ENCODE measurements at regions not wholly inside any gene's neighbourhood (a gene's known extent, or its start where the extent isn't known, plus 50 kb on each side); places are given as distances from the start of the nearest gene placed in this dataset.

DNA sequence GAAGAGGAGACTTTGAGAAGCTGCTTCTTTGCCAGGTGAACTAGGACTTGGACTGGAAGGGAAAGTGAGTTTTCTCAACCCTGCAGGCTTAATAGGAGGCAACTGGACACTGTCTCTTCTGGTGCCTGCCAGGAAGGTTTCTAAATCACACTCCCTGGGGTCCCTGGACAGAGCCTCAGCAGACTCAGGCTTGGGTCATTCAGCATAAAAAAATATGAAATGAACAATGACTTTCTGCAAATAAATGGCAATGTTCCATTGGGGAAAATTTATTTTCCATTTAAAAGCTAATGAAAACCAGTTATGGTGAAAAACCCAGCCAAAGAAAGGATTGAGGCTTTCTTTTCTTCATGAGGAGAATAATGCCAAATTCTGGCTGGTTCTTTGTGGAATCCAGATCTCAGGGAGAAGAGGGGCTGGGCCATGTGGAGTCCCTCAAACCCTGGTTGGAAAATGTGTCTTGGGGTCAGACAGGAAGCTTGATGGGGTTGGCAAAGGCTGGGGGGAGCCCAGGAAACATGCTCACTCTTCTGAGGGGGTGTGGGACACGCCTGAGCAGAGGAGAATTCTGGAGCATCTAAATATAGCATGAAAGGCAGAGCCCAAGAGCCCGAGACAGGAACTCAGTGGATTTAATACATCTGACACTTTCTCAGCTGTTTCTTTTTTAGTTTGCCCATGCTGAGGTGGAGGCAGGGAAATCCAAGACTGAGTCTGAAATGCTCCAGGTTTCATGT lies 65.2 kb upstream of the EMX2 start:
- TF ChIP-seq, protein P1, sequence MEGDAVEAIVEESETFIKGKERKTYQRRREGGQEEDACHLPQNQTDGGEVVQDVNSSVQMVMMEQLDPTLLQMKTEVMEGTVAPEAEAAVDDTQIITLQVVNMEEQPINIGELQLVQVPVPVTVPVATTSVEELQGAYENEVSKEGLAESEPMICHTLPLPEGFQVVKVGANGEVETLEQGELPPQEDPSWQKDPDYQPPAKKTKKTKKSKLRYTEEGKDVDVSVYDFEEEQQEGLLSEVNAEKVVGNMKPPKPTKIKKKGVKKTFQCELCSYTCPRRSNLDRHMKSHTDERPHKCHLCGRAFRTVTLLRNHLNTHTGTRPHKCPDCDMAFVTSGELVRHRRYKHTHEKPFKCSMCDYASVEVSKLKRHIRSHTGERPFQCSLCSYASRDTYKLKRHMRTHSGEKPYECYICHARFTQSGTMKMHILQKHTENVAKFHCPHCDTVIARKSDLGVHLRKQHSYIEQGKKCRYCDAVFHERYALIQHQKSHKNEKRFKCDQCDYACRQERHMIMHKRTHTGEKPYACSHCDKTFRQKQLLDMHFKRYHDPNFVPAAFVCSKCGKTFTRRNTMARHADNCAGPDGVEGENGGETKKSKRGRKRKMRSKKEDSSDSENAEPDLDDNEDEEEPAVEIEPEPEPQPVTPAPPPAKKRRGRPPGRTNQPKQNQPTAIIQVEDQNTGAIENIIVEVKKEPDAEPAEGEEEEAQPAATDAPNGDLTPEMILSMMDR (IDR thresholded peaks at IDR 0.05; ENCODE audit: low read depth, low read length): no peak
- TF ChIP-seq POLR2A (IDR thresholded peaks at IDR 0.05; ENCODE audit: extremely low read depth, insufficient read length) (no peak), MYC (IDR thresholded peaks at IDR 0.05; ENCODE audit: low read depth, low read length) (no peak)
